HepG2 (cell line): ENCODE measurements at regions not wholly inside any gene's neighbourhood (a gene's known extent, or its start where the extent isn't known, plus 50 kb on each side); places are given as distances from the start of the nearest gene placed in this dataset.

Source experiments
- ATF7-NPFF ChIP-seq: sonication (generic); formaldehyde crosslinking; IDR thresholded peaks from 2 replicates; pipeline ENCODE4 v1.8.1; 2023; ENCODE audit warnings: mild to moderate bottlenecking, low read depth, missing genetic modification reagents, moderate library complexity
- DNMT3B ChIP-seq: conservative IDR thresholded peaks from 2 replicates; pipeline ENCODE4 v1.6.1; 2016; ENCODE audit warnings: missing biosample characterization, control low read depth
- DPF2 ChIP-seq: sonication (generic); formaldehyde crosslinking; IDR thresholded peaks from 2 replicates; pipeline ENCODE4 v1.4.0; 2020; ENCODE audit warnings: mild to moderate bottlenecking, low read depth, missing genetic modification reagents, borderline replicate concordance
- EHMT2 ChIP-seq: fragments of 200-600 bp; sonication (generic); IDR thresholded peaks from 2 replicates; pipeline ENCODE4 v1.7.0; 2017; ENCODE audit warnings: antibody characterized with exemption, low read depth, low read length, borderline replicate concordance
- FIP1L1 ChIP-seq: fragments of 200-400 bp; formaldehyde crosslinking; IDR thresholded peaks from 2 replicates; pipeline ENCODE4 v1.6.1; 2018; ENCODE audit warnings: low read depth, mild to moderate bottlenecking, low read length, moderate library complexity, borderline replicate concordance; ENCODE audit not compliant: insufficient read depth
- FOXC1 ChIP-seq: sonication (generic); formaldehyde crosslinking; IDR thresholded peaks from 2 replicates; pipeline ENCODE4 v1.8.0; 2022; ENCODE audit warnings: mild to moderate bottlenecking, missing genetic modification reagents, borderline replicate concordance
- GABPB1 ChIP-seq: IDR thresholded peaks from 2 replicates; pipeline ENCODE4 v1.6.1; 2016; ENCODE audit warnings: mild to moderate bottlenecking, missing genetic modification reagents, moderate library complexity, missing compliant biosample characterization
- HBP1 ChIP-seq: IDR thresholded peaks from 2 replicates; pipeline ENCODE4 v1.6.1; 2016; ENCODE audit warnings: low read depth, control low read depth
- HOXA5 ChIP-seq: sonication (generic); formaldehyde crosslinking; IDR thresholded peaks from 2 replicates; pipeline ENCODE4 v1.4.0; 2020; ENCODE audit warnings: missing genetic modification reagents
- NCOR1 ChIP-seq: fragments of 200-600 bp; sonication (generic); IDR thresholded peaks from 2 replicates; pipeline ENCODE4 v1.7.0; 2017; ENCODE audit warnings: antibody characterized with exemption, low read length, borderline replicate concordance
- PATZ1 ChIP-seq: sonication (generic); formaldehyde crosslinking; IDR thresholded peaks from 2 replicates; pipeline ENCODE4 v1.4.0; 2020; ENCODE audit warnings: missing genetic modification reagents
- RARG ChIP-seq: sonication (generic); formaldehyde crosslinking; IDR thresholded peaks from 2 replicates; pipeline ENCODE4 v1.4.0; 2020; ENCODE audit warnings: low read depth, mild to moderate bottlenecking, missing genetic modification reagents
- SALL1 ChIP-seq: sonication (generic); formaldehyde crosslinking; IDR thresholded peaks from 2 replicates; pipeline ENCODE4 v1.8.0; 2022; ENCODE audit warnings: mild to moderate bottlenecking, missing genetic modification reagents
- SNAI1 ChIP-seq: sonication (generic); formaldehyde crosslinking; IDR thresholded peaks from 2 replicates; pipeline ENCODE4 v1.5.0; 2020; ENCODE audit warnings: mild to moderate bottlenecking, missing genetic modification reagents, borderline replicate concordance
- ZNF224 ChIP-seq: sonication (generic); formaldehyde crosslinking; IDR thresholded peaks from 2 replicates; pipeline ENCODE4 v1.5.0; 2020; ENCODE audit warnings: mild to moderate bottlenecking, missing genetic modification reagents
- ZNF747 ChIP-seq: sonication (generic); formaldehyde crosslinking; IDR thresholded peaks from 2 replicates; pipeline ENCODE4 v1.8.1; 2023; ENCODE audit warnings: missing genetic modification reagents, mild to moderate bottlenecking, borderline replicate concordance
- ZNF761 ChIP-seq: sonication (generic); formaldehyde crosslinking; conservative IDR thresholded peaks from 2 replicates; pipeline ENCODE4 v1.4.0; 2020; ENCODE audit warnings: mild to moderate bottlenecking, missing genetic modification reagents
- ZNF766 ChIP-seq: sonication (generic); formaldehyde crosslinking; IDR thresholded peaks from 2 replicates; pipeline ENCODE4 v1.5.0; 2020; ENCODE audit warnings: missing genetic modification reagents, borderline replicate concordance
- ZNF816 ChIP-seq: sonication (generic); formaldehyde crosslinking; IDR thresholded peaks from 2 replicates; pipeline ENCODE4 v1.8.0; 2022; ENCODE audit warnings: missing genetic modification reagents, mild to moderate bottlenecking, borderline replicate concordance
- TF ChIP-seq, protein P1 (sequence below): sonication (generic); formaldehyde crosslinking; IDR thresholded peaks from 2 replicates; pipeline ENCODE4 v1.4.0; 2020; ENCODE audit warnings: mild to moderate bottlenecking, missing genetic modification reagents
- TF ChIP-seq, protein P2 (sequence below): sonication (generic); formaldehyde crosslinking; IDR thresholded peaks from 2 replicates; pipeline ENCODE4 v1.4.0; 2020; ENCODE audit warnings: missing genetic modification reagents, mild to moderate bottlenecking, borderline replicate concordance
- TF ChIP-seq, protein P3 (sequence below): sonication (generic); formaldehyde crosslinking; IDR thresholded peaks from 2 replicates; pipeline ENCODE4 v1.4.0; 2020; ENCODE audit warnings: missing genetic modification reagents

GRCh38 chr10:78641693-78642092 is 427.1 kb upstream of the ZMIZ1 start (continued):
- TF ChIP-seq RARG: no peak
- TF ChIP-seq, protein P1, sequence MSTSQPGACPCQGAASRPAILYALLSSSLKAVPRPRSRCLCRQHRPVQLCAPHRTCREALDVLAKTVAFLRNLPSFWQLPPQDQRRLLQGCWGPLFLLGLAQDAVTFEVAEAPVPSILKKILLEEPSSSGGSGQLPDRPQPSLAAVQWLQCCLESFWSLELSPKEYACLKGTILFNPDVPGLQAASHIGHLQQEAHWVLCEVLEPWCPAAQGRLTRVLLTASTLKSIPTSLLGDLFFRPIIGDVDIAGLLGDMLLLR: no peak
- TF ChIP-seq EHMT2: no peak
- TF ChIP-seq, protein P2, sequence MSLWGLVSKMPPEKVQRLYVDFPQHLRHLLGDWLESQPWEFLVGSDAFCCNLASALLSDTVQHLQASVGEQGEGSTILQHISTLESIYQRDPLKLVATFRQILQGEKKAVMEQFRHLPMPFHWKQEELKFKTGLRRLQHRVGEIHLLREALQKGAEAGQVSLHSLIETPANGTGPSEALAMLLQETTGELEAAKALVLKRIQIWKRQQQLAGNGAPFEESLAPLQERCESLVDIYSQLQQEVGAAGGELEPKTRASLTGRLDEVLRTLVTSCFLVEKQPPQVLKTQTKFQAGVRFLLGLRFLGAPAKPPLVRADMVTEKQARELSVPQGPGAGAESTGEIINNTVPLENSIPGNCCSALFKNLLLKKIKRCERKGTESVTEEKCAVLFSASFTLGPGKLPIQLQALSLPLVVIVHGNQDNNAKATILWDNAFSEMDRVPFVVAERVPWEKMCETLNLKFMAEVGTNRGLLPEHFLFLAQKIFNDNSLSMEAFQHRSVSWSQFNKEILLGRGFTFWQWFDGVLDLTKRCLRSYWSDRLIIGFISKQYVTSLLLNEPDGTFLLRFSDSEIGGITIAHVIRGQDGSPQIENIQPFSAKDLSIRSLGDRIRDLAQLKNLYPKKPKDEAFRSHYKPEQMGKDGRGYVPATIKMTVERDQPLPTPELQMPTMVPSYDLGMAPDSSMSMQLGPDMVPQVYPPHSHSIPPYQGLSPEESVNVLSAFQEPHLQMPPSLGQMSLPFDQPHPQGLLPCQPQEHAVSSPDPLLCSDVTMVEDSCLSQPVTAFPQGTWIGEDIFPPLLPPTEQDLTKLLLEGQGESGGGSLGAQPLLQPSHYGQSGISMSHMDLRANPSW (CRISPR knock-in tag): no peak
- TF ChIP-seq, protein P3, sequence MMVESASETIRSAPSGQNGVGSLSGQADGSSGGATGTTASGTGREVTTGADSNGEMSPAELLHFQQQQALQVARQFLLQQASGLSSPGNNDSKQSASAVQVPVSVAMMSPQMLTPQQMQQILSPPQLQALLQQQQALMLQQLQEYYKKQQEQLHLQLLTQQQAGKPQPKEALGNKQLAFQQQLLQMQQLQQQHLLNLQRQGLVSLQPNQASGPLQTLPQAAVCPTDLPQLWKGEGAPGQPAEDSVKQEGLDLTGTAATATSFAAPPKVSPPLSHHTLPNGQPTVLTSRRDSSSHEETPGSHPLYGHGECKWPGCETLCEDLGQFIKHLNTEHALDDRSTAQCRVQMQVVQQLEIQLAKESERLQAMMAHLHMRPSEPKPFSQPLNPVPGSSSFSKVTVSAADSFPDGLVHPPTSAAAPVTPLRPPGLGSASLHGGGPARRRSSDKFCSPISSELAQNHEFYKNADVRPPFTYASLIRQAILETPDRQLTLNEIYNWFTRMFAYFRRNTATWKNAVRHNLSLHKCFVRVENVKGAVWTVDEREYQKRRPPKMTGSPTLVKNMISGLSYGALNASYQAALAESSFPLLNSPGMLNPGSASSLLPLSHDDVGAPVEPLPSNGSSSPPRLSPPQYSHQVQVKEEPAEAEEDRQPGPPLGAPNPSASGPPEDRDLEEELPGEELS: peak; percentile 48; the same call in 1 of the 2 replicates
- no peak for TF ChIP-seq HOXA5
- no peak for TF ChIP-seq ATF7-NPFF
- TF ChIP-seq GABPB1 (CRISPR knock-in tag): no peak
- TF ChIP-seq FOXC1 (CRISPR knock-in tag): no peak
- no peak for TF ChIP-seq NCOR1
- no peak for TF ChIP-seq ZNF761 (CRISPR knock-in tag)
- TF ChIP-seq HBP1 (CRISPR knock-in tag): no peak
- no peak for TF ChIP-seq FIP1L1
- TF ChIP-seq ZNF766 (CRISPR knock-in tag): no peak
- TF ChIP-seq DPF2: no peak
- TF ChIP-seq ZNF816 (CRISPR knock-in tag): no peak
- peak; percentile 52; the same call in 1 of the 2 replicates for TF ChIP-seq SALL1 (CRISPR knock-in tag)
- no peak for TF ChIP-seq DNMT3B (CRISPR knock-in tag)
- no peak for TF ChIP-seq ZNF224 (CRISPR knock-in tag)
- no peak for TF ChIP-seq PATZ1 (CRISPR knock-in tag)
- TF ChIP-seq SNAI1: no peak
- TF ChIP-seq ZNF747 (CRISPR knock-in tag): no peak
